ENCODE measurements at regions not wholly inside any gene's neighbourhood (a gene's known extent, or its start where the extent isn't known, plus 50 kb on each side); places are given as distances from the start of the nearest gene placed in this dataset.

- ChIA-PET POLR2A (no interaction called here), SMC1A (ENCODE audit: uncharacterized antibody, unreplicated experiment) (no interaction called here), RAD21 (ENCODE audit: unreplicated experiment) (no interaction called here), CTCF (no interaction called here)
- H3K9me3 ChIP-seq (replicated peaks; ENCODE audit: control insufficient read depth, insufficient read depth, low read length) = no peaks in the 10 kb centered on the region
- no peak for ATAC-seq
- intact Hi-C loops (cut with micrococcal nuclease; ENCODE audit: unreplicated experiment) = no loop called here
- no TSS peak for BruUV-seq (replicated peaks)
- no peaks in the 10 kb centered on the region; a peak in 1 of 4 replicates for H3K27me3 ChIP-seq (replicated peaks in 1 of 2; ENCODE audit: control insufficient read depth in 2 of 2, insufficient read depth in 2 of 2, low read length in 1 of 2)
- no peak overlapping the region for H3K27ac ChIP-seq (ENCODE audit: control insufficient read depth, insufficient read depth)
- H2AFZ ChIP-seq (ENCODE audit: control insufficient read depth, low read depth, low read length) = no peak overlapping the region
- FAIRE-seq = no peak
- H3K9ac ChIP-seq (ENCODE audit: control insufficient read depth, insufficient read depth, low read length) = no peak overlapping the region
- no peak overlapping the region for H3K4me2 ChIP-seq (ENCODE audit: control insufficient read depth, insufficient read depth)
- H3K4me3 ChIP-seq = no peak overlapping the region
- H3K79me2 ChIP-seq (ENCODE audit: control insufficient read depth, insufficient read depth, low read length) = no peaks in the 10 kb centered on the region
- DNase-seq (ENCODE audit: low read depth, low spot score) = no peak
- TF ChIP-seq, protein P1, sequence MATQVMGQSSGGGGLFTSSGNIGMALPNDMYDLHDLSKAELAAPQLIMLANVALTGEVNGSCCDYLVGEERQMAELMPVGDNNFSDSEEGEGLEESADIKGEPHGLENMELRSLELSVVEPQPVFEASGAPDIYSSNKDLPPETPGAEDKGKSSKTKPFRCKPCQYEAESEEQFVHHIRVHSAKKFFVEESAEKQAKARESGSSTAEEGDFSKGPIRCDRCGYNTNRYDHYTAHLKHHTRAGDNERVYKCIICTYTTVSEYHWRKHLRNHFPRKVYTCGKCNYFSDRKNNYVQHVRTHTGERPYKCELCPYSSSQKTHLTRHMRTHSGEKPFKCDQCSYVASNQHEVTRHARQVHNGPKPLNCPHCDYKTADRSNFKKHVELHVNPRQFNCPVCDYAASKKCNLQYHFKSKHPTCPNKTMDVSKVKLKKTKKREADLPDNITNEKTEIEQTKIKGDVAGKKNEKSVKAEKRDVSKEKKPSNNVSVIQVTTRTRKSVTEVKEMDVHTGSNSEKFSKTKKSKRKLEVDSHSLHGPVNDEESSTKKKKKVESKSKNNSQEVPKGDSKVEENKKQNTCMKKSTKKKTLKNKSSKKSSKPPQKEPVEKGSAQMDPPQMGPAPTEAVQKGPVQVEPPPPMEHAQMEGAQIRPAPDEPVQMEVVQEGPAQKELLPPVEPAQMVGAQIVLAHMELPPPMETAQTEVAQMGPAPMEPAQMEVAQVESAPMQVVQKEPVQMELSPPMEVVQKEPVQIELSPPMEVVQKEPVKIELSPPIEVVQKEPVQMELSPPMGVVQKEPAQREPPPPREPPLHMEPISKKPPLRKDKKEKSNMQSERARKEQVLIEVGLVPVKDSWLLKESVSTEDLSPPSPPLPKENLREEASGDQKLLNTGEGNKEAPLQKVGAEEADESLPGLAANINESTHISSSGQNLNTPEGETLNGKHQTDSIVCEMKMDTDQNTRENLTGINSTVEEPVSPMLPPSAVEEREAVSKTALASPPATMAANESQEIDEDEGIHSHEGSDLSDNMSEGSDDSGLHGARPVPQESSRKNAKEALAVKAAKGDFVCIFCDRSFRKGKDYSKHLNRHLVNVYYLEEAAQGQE (IDR thresholded peaks at IDR 0.05; ENCODE audit: low read depth, low read length) = no peak
- no peak for TF ChIP-seq ZNF24 (IDR thresholded peaks at IDR 0.05)
- no peak for TF ChIP-seq HDAC6 (IDR thresholded peaks at IDR 0.05; ENCODE audit: unreplicated experiment)
- TF ChIP-seq MYB (IDR thresholded peaks at IDR 0.05; ENCODE audit: borderline replicate concordance, low read depth, low read length) = no peak
- TF ChIP-seq ZNF622 (IDR thresholded peaks at IDR 0.05) = no peak
- TF ChIP-seq RAD51 (IDR thresholded peaks at IDR 0.05) = no peak
- TF ChIP-seq POU2F2 (IDR thresholded peaks at IDR 0.05; ENCODE audit: borderline replicate concordance, low read depth, low read length) = no peak
- H3K4me1 ChIP-seq (ENCODE audit: control insufficient read depth, insufficient read depth, low read length) = no peaks in the 10 kb centered on the region
- no peaks in the 10 kb centered on the region for H4K20me1 ChIP-seq (ENCODE audit: control insufficient read depth, insufficient read depth)
- WGBS (ENCODE audit: insufficient coverage, insufficient replicate concordance, low lambda C conversion rate, missing lambda C conversion rate) = 0% methylated on average over 1 of the region's 1 CpG
- in situ Hi-C loops (cut with MboI) = no loop called here
- no peaks in the 10 kb centered on the region for H3K36me3 ChIP-seq (ENCODE audit: control insufficient read depth in 2 of 2, insufficient read depth in 2 of 2, low read length in 1 of 2)
Measured at GRCh38 chr15:91498749-91499062, 354.8 kb upstream of the SLCO3A1 start.
